HG03045 (cell line): ENCODE measurements at regions not wholly inside any gene's neighbourhood (a gene's known extent, or its start where the extent isn't known, plus 50 kb on each side); places are given as distances from the start of the nearest gene placed in this dataset.

ENCODE experiments used
- ATAC-seq: cut with Tn5 transposase; IDR thresholded peaks from one replicate; pipeline ENCODE4 v1.9.1; 2021; ENCODE audit warnings: mild to moderate bottlenecking, moderate library complexity; ENCODE audit not compliant: unreplicated experiment

GRCh38 chr14:101064121-101064661, 160.7 kb upstream of the RTL1 start:
- no peak for ATAC-seq

GRCh38 chr14:101064718-101065117, 161.2 kb upstream of the RTL1 start:
- no peak for ATAC-seq

- ATAC-seq: no peak
Observed at GRCh38 chr14:101065246-101065645, 161.7 kb upstream of the RTL1 start.

- no peak for ATAC-seq
Observed at GRCh38 chr14:101065696-101066694, 162.5 kb upstream of the RTL1 start.

- ATAC-seq: no peak
Observed at GRCh38 chr14:101066826-101067510, 163.4 kb upstream of the RTL1 start.

GRCh38 chr14:101068313-101069227, 165.0 kb upstream of the RTL1 start:
- ATAC-seq: no peak

- no peak for ATAC-seq
Observed at GRCh38 chr14:101069228-101069549, 165.7 kb upstream of the RTL1 start.

- no peak for ATAC-seq
Observed at GRCh38 chr14:101069666-101070362, 166.3 kb upstream of the RTL1 start.

- no peak for ATAC-seq
Observed at GRCh38 chr14:101070540-101071492, 167.3 kb upstream of the RTL1 start.

- no peak for ATAC-seq
Observed at GRCh38 chr14:101071493-101071906, 168.0 kb upstream of the RTL1 start.

- no peak for ATAC-seq
Observed at GRCh38 chr14:101072070-101072469, 168.5 kb upstream of the RTL1 start.

- no peak for ATAC-seq
Observed at GRCh38 chr14:101072531-101072930, 169.0 kb upstream of the RTL1 start.

GRCh38 chr14:101072945-101073597, 169.5 kb upstream of the RTL1 start:
- peak; percentile 56 for ATAC-seq

- no peak for ATAC-seq
Observed at GRCh38 chr14:101073598-101073965, 170.1 kb upstream of the RTL1 start.

- no peak for ATAC-seq
Observed at GRCh38 chr14:101074196-101075024, 170.9 kb upstream of the RTL1 start.

- no peak for ATAC-seq
Observed at GRCh38 chr14:101075025-101075800, 171.7 kb upstream of the RTL1 start.
